Spleen (tissue), 7 donors: ENCODE measurements at regions not wholly inside any gene's neighbourhood (a gene's known extent, or its start where the extent isn't known, plus 50 kb on each side); places are given as distances from the start of the nearest gene placed in this dataset.
"Not testable (repeated sequence)": the region's sequence is repeated elsewhere in the genome, so short reads cannot be mapped to it uniquely, and the experiment has no call there.

Experiments
- CTCF ChIP-seq, 11 experiments: fragments of 200-600 bp in 7 of 11; fragments of 450-650 bp in 4 of 11; sonication (generic) in 4 of 11; IDR thresholded peaks in 8 of 11; conservative IDR thresholded peaks in 3 of 11; 1 replicate in 7 of 11; 2 replicates in 4 of 11; pipeline versions ENCODE4 v1.4.0 to v1.8.0; 2016 to 2021; ENCODE audit warnings: antibody characterized with exemption in 11 of 11, inconsistent platforms in 4 of 11, mild to moderate bottlenecking in 1 of 11
- POLR2AphosphoS5 ChIP-seq, 3 donors: sonication (generic); formaldehyde crosslinking; IDR thresholded peaks; one replicate each; pipeline ENCODE4 v1.5.1; 2017; ENCODE audit warnings: antibody characterized with exemption in 3 of 3
- donor health status: DM: no; HTN: no; CAD: no; lungs with moderate emphysema.
- donor health status: DM: no; HTN: no; CAD: no.
- donor health status: DM: no; HTN: no; CAD: no.

- not testable (repeated sequence) for TF ChIP-seq POLR2AphosphoS5 (IDR thresholded peaks at IDR 0.05); CTCF (IDR thresholded peaks at IDR 0.05 in 8 of 11, conservative IDR thresholded peaks at IDR 0.05 in 3 of 11)
These were observed 1796.7 kb upstream of the PCDH10 start for GRCh38 chr4:131352371-131352770.
